ENCODE measurements at regions not wholly inside any gene's neighbourhood (a gene's known extent, or its start where the extent isn't known, plus 50 kb on each side); places are given as distances from the start of the nearest gene placed in this dataset.

- intact Hi-C loops (cut with DNase I; ENCODE audit: low total_unique reads) (no loop called here), in situ Hi-C loops (cut with MboI; ENCODE audit: low sequenced_read_pairs in 4 of 4) (no loop called here)
- no peaks in the 10 kb centered on the region for H3K4me1 ChIP-seq
- ATAC-seq (no peak), DNase-seq (no peak)
- H3K27me3 ChIP-seq, result no peaks in the 10 kb centered on the region
- TF ChIP-seq CTCF (IDR thresholded peaks at IDR 0.05 in 4 of 5, conservative IDR thresholded peaks at IDR 0.05 in 1 of 5) (no peak), POLR2A (IDR thresholded peaks at IDR 0.05) (no peak)
- H3K27ac ChIP-seq, result no peak overlapping the region
- no peaks in the 10 kb centered on the region for H3K36me3 ChIP-seq
- H3K4me3 ChIP-seq, result no peak overlapping the region
- no peaks in the 10 kb centered on the region for H3K9me3 ChIP-seq
These were observed 1592.1 kb upstream of the TENM4 start for GRCh38 chr11:81032906-81033305.

DNA sequence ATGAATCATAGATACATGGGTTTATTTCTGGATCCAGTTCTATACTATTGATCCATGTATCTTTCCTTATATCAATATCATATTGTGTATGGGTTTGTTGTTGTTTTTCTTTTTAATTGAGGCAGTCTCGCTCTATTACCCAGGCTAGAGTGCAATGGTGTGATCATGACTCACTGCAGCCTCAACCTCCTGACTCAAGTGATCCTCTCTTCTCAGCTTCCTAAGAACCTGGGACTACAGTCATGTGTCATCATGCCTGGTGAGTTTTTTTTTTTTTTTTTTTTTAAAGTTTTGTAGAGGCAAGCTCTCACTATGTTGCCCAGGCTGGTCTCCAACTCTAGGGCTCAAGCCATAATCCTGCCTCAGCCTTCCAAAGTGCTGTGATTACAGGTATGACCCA lies 1589.4 kb upstream of the TENM4 start:
- Histone ChIP-seq H3K27ac (no peak overlapping the region), H3K4me3 (no peak overlapping the region), H3K27me3 (no peaks in the 10 kb centered on the region), H3K4me1 (no peaks in the 10 kb centered on the region), H3K9me3 (no peaks in the 10 kb centered on the region), H3K36me3 (no peaks in the 10 kb centered on the region)
- no peak for DNase-seq
- ATAC-seq, result no peak
- intact Hi-C loops (cut with DNase I; ENCODE audit: low total_unique reads), result no loop called here
- TF ChIP-seq CTCF (IDR thresholded peaks at IDR 0.05 in 4 of 5, conservative IDR thresholded peaks at IDR 0.05 in 1 of 5) (no peak), POLR2A (IDR thresholded peaks at IDR 0.05) (no peak)
- in situ Hi-C loops (cut with MboI; ENCODE audit: low sequenced_read_pairs in 4 of 4), result no loop called here

- no peaks in the 10 kb centered on the region for H3K4me1 ChIP-seq
- DNase-seq (no peak), ATAC-seq (no peak)
- TF ChIP-seq POLR2A (IDR thresholded peaks at IDR 0.05) (no peak), CTCF (IDR thresholded peaks at IDR 0.05 in 4 of 5, conservative IDR thresholded peaks at IDR 0.05 in 1 of 5) (no peak)
- intact Hi-C loops (cut with DNase I; ENCODE audit: low total_unique reads), result no loop called here
- no peaks in the 10 kb centered on the region for H3K36me3 ChIP-seq
- no peaks in the 10 kb centered on the region for H3K9me3 ChIP-seq
- H3K27me3 ChIP-seq, result no peaks in the 10 kb centered on the region
- no peak overlapping the region for H3K4me3 ChIP-seq
- H3K27ac ChIP-seq, result no peak overlapping the region
- in situ Hi-C loops (cut with MboI; ENCODE audit: low sequenced_read_pairs in 4 of 4), result no loop called here
These were observed 1585.2 kb upstream of the TENM4 start for GRCh38 chr11:81026032-81026431.

DNA sequence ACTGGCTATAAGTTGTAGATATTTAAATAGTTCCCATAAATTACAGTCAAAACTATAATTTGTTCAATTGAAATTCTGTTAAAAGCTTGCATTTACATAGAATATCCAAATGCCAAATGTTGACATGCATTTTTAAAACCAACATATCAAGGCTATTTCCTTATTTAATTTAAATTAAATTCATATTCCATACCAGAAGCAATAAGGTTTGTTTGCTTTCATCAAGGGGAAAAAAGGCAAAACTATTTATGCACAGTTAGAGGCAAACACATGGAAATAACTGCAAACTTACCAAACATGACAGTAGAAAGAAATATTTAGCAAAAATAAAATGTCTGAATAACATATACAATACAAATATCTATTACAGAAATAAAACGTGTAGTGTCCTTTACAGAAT lies 1581.2 kb upstream of the TENM4 start:
- Histone ChIP-seq H3K4me3 (no peak overlapping the region), H3K4me1 (no peaks in the 10 kb centered on the region), H3K36me3 (no peaks in the 10 kb centered on the region), H3K27ac (no peak overlapping the region), H3K9me3 (no peaks in the 10 kb centered on the region), H3K27me3 (no peaks in the 10 kb centered on the region)
- no peak for DNase-seq
- ATAC-seq, result no peak
- intact Hi-C loops (cut with DNase I; ENCODE audit: low total_unique reads) (no loop called here), in situ Hi-C loops (cut with MboI; ENCODE audit: low sequenced_read_pairs in 4 of 4) (no loop called here)
- no peak for TF ChIP-seq POLR2A (IDR thresholded peaks at IDR 0.05)
- TF ChIP-seq CTCF (IDR thresholded peaks at IDR 0.05 in 4 of 5, conservative IDR thresholded peaks at IDR 0.05 in 1 of 5), result no peak

GRCh38 chr11:81010631-81011030 lies 1569.8 kb upstream of the TENM4 start:
- in situ Hi-C loops (cut with MboI; ENCODE audit: low sequenced_read_pairs in 4 of 4) (no loop called here), intact Hi-C loops (cut with DNase I; ENCODE audit: low total_unique reads) (no loop called here)
- no peak for DNase-seq
- ATAC-seq, result no peak
- Histone ChIP-seq H3K36me3 (no peaks in the 10 kb centered on the region), H3K9me3 (no peaks in the 10 kb centered on the region), H3K4me1 (no peaks in the 10 kb centered on the region), H3K4me3 (no peak overlapping the region), H3K27me3 (no peaks in the 10 kb centered on the region), H3K27ac (no peak overlapping the region)
- TF ChIP-seq CTCF (IDR thresholded peaks at IDR 0.05 in 4 of 5, conservative IDR thresholded peaks at IDR 0.05 in 1 of 5), result no peak
- TF ChIP-seq POLR2A (IDR thresholded peaks at IDR 0.05), result no peak

All from gastrocnemius medialis (tissue), 4 donors.